Esophagus muscularis mucosa (tissue), 3 donors: ENCODE measurements at regions not wholly inside any gene's neighbourhood (a gene's known extent, or its start where the extent isn't known, plus 50 kb on each side); places are given as distances from the start of the nearest gene placed in this dataset.

Experiments
- POLR2A ChIP-seq: fragments of 450-650 bp; IDR thresholded peaks from one replicate; pipeline ENCODE4 v1.6.1; 2017; ENCODE audit warnings: antibody characterized with exemption, moderate library complexity, mild to moderate bottlenecking, low read depth
- POLR2AphosphoS5 ChIP-seq, 2 donors: sonication (generic); formaldehyde crosslinking; IDR thresholded peaks; one replicate each; pipeline ENCODE4 v1.6.1; 2017; ENCODE audit warnings: antibody characterized with exemption in 2 of 2
- TF ChIP-seq, protein P1 (sequence below), 3 experiments: fragments of 200-600 bp in 2 of 3; fragments of 450-650 bp in 1 of 3; sonication (generic) in 2 of 3; IDR thresholded peaks; one replicate each; pipeline ENCODE4 v1.5.1; 2017 to 2019; ENCODE audit warnings: antibody characterized with exemption in 3 of 3, mild to moderate bottlenecking in 2 of 3, moderate library complexity in 1 of 3

DNA sequence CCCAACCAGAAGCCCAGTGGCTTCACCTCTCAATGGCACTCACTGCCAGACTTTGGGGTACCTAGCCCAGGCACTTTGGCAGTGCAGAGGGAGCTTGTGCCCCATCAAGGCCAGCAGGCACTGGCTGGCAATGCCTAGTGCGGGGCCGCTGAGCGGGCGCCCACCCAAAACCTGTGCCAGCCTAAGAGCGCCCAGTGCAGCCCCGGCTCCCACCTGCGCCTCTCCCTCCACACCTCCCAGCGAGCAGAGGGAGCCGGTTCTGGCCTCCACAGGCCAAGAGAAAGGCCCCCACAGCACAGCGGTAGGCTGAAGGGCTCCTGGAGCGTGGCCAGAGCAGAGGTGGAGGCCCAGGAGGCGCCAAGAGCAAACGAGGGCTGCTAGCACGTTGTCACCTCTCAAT lies 930.8 kb downstream of the IPMK start:
- TF ChIP-seq, protein P1, sequence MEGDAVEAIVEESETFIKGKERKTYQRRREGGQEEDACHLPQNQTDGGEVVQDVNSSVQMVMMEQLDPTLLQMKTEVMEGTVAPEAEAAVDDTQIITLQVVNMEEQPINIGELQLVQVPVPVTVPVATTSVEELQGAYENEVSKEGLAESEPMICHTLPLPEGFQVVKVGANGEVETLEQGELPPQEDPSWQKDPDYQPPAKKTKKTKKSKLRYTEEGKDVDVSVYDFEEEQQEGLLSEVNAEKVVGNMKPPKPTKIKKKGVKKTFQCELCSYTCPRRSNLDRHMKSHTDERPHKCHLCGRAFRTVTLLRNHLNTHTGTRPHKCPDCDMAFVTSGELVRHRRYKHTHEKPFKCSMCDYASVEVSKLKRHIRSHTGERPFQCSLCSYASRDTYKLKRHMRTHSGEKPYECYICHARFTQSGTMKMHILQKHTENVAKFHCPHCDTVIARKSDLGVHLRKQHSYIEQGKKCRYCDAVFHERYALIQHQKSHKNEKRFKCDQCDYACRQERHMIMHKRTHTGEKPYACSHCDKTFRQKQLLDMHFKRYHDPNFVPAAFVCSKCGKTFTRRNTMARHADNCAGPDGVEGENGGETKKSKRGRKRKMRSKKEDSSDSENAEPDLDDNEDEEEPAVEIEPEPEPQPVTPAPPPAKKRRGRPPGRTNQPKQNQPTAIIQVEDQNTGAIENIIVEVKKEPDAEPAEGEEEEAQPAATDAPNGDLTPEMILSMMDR (IDR thresholded peaks at IDR 0.05) = no peak
- no peak for TF ChIP-seq POLR2A
- no peak for TF ChIP-seq POLR2AphosphoS5 (IDR thresholded peaks at IDR 0.05)
